IMR-90 (cell line): ENCODE measurements at regions not wholly inside any gene's neighbourhood (a gene's known extent, or its start where the extent isn't known, plus 50 kb on each side); places are given as distances from the start of the nearest gene placed in this dataset.

Source experiments
- ATAC-seq: fragments of 200-7000 bp; cut with Tn5 transposase; 2 replicates; pipeline ENCODE4 v1.9.1; 2020; ENCODE audit warnings: low read depth, mild to moderate bottlenecking, moderate library complexity
- BruUV-seq: library from RNA; stranded (reverse); fragments of 400-500 nt; replicated peaks from 2 replicates; lab custom pipeline; 2021; lab: Mats Ljungman, UMichigan
- CTCF ChIA-PET: fragments of 300-600 bp; formaldehyde crosslinking; extraction: SDS; loops from one replicate; lab custom pipeline; 2021; ENCODE audit warnings: antibody characterized with exemption; lab: Yijun Ruan, JAX
- POLR2A ChIA-PET: fragments of 300-600 bp; sonication (Branson Sonifier 250); formaldehyde crosslinking; loops from one replicate; lab custom pipeline; 2022; ENCODE audit warnings: antibody characterized with exemption; ENCODE audit not compliant: unreplicated experiment; lab: Charles Lee
- DNase-seq: peaks from one replicate; pipeline ENCODE4 v3.0.0; 2013
- H2AFZ ChIP-seq: replicated peaks from 2 replicates; pipeline ENCODE3; 2013; ENCODE audit warnings: low read length, mild to moderate bottlenecking; ENCODE audit not compliant: poor library complexity
- H2AK5ac ChIP-seq: 2 replicates; pipeline ENCODE4 v1.6.1; 2013; ENCODE audit warnings: low read depth, low read length, inconsistent platforms
- H2AK9ac ChIP-seq: replicated peaks from 2 replicates; pipeline ENCODE3; 2013; ENCODE audit warnings: mild to moderate bottlenecking, low read depth, low read length, moderate library complexity; ENCODE audit not compliant: poor library complexity
- H2BK120ac ChIP-seq: 2 replicates; pipeline ENCODE4 v1.6.1; 2013; ENCODE audit warnings: low read depth, low read length, inconsistent platforms
- H2BK15ac ChIP-seq: 3 replicates; pipeline ENCODE4 v1.6.1; 2013; ENCODE audit warnings: low read depth, low read length, inconsistent platforms
- H2BK20ac ChIP-seq: 2 replicates; pipeline ENCODE4 v1.6.1; 2013; ENCODE audit warnings: low read depth, mild to moderate bottlenecking, inconsistent platforms, low read length, moderate library complexity
- H2BK5ac ChIP-seq: 2 replicates; pipeline ENCODE4 v1.6.1; 2013; ENCODE audit warnings: mild to moderate bottlenecking, low read depth, low read length, inconsistent platforms; ENCODE audit not compliant: poor library complexity, severe bottlenecking
- H3K14ac ChIP-seq: replicated peaks from 2 replicates; pipeline ENCODE4 v1.6.1; 2013; ENCODE audit warnings: low read depth, low read length, inconsistent platforms
- H3K18ac ChIP-seq: 2 replicates; pipeline ENCODE4 v1.6.1; 2013; ENCODE audit warnings: low read depth, low read length, control low read depth
- H3K23ac ChIP-seq: 2 replicates; pipeline ENCODE4 v1.6.1; 2013; ENCODE audit warnings: low read depth, low read length, inconsistent platforms
- H3K27ac ChIP-seq: 2 replicates; pipeline ENCODE4 v1.5.1; 2013; ENCODE audit warnings: mild to moderate bottlenecking, control low read depth, low read length; ENCODE audit not compliant: insufficient read depth
- H3K27me3 ChIP-seq: 2 replicates; pipeline ENCODE4 v1.6.1; 2013; ENCODE audit warnings: low read length; ENCODE audit not compliant: control insufficient read depth, insufficient read depth
- H3K36me3 ChIP-seq: 2 replicates; pipeline ENCODE4 v1.6.1; 2013; ENCODE audit warnings: low read length, mixed read lengths; ENCODE audit not compliant: control insufficient read depth, insufficient read depth
- H3K4ac ChIP-seq: 2 replicates; pipeline ENCODE4 v1.6.1; 2013; ENCODE audit warnings: low read depth, low read length, inconsistent platforms
- H3K4me1 ChIP-seq: 2 replicates; pipeline ENCODE4 v1.6.1; 2013; ENCODE audit warnings: low read length, mixed read lengths; ENCODE audit not compliant: control insufficient read depth, insufficient read depth
- H3K4me2 ChIP-seq: 2 replicates; pipeline ENCODE4 v1.6.1; 2013; ENCODE audit warnings: low read depth, mild to moderate bottlenecking, control low read depth, low read length, moderate library complexity
- H3K4me3 ChIP-seq: 2 replicates; pipeline ENCODE4 v1.5.1; 2013; ENCODE audit warnings: low read depth, mild to moderate bottlenecking, control low read depth, low read length, moderate library complexity; ENCODE audit not compliant: insufficient read depth
- H3K56ac ChIP-seq: 2 replicates; pipeline ENCODE4 v1.6.1; 2013; ENCODE audit warnings: low read length, inconsistent platforms; ENCODE audit not compliant: insufficient read depth; ENCODE audit errors: extremely low read depth
- H3K79me1 ChIP-seq, 2 experiments: 2 replicates each; pipeline ENCODE4 v1.6.1; 2013; ENCODE audit warnings: low read length in 2 of 2, inconsistent platforms in 1 of 2, low read depth in 1 of 2
- H3K9ac ChIP-seq: 2 replicates; pipeline ENCODE4 v1.6.1; 2013; ENCODE audit warnings: low read depth, low read length, control low read depth
- H3K9me1 ChIP-seq: 2 replicates; pipeline ENCODE4 v1.6.1; 2013; ENCODE audit warnings: low read length, inconsistent platforms; ENCODE audit not compliant: insufficient read depth
- H3K9me3 ChIP-seq: 2 replicates; pipeline ENCODE4 v1.6.1; 2013; ENCODE audit warnings: low read length; ENCODE audit not compliant: control insufficient read depth, insufficient read depth
- H4K20me1 ChIP-seq: 2 replicates; pipeline ENCODE4 v1.6.1; 2013; ENCODE audit warnings: low read length, inconsistent platforms; ENCODE audit not compliant: insufficient read depth
- H4K5ac ChIP-seq: 2 replicates; pipeline ENCODE4 v1.6.1; 2013; ENCODE audit warnings: mild to moderate bottlenecking, low read depth, low read length, control low read depth
- H4K8ac ChIP-seq, 2 experiments: 2 replicates each; pipeline ENCODE4 v1.6.1; 2013; ENCODE audit warnings: low read depth in 2 of 2, low read length in 2 of 2, control low read depth in 1 of 2, inconsistent platforms in 1 of 2
- H4K91ac ChIP-seq: 2 replicates; pipeline ENCODE4 v1.6.1; 2013; ENCODE audit warnings: low read depth, low read length, inconsistent platforms; ENCODE audit not compliant: insufficient read depth
- BHLHE40 ChIP-seq: fragments of 150-350 bp; IDR thresholded peaks from 2 replicates; pipeline ENCODE4 v1.6.1; 2016; ENCODE audit warnings: mild to moderate bottlenecking, low read depth, low read length
- CEBPB ChIP-seq: IDR thresholded peaks from 2 replicates; pipeline ENCODE4 v1.6.1; 2012; ENCODE audit warnings: low read depth, low read length, improper control_type of control experiment
- FOS ChIP-seq: fragments of 150-350 bp; IDR thresholded peaks from 2 replicates; pipeline ENCODE4 v1.6.1; 2016; ENCODE audit warnings: low read depth, low read length
- MAFK ChIP-seq: IDR thresholded peaks from 2 replicates; pipeline ENCODE4 v1.6.1; 2012; ENCODE audit warnings: low read depth, low read length, improper control_type of control experiment
- POLR2A ChIP-seq: IDR thresholded peaks from 2 replicates; pipeline ENCODE4 v1.6.1; 2012; ENCODE audit warnings: mild to moderate bottlenecking, low read depth, low read length
- RAD21 ChIP-seq: IDR thresholded peaks from 2 replicates; pipeline ENCODE4 v1.6.1; 2012; ENCODE audit warnings: low read length, improper control_type of control experiment
- RFX5 ChIP-seq: IDR thresholded peaks from 2 replicates; pipeline ENCODE4 v1.8.0; 2012; ENCODE audit warnings: low read depth, mild to moderate bottlenecking, low read length, moderate library complexity
- SMC3 ChIP-seq: fragments of 150-350 bp; IDR thresholded peaks from 2 replicates; pipeline ENCODE4 v1.6.1; 2016; ENCODE audit warnings: low read depth, mild to moderate bottlenecking, antibody characterized with exemption, low read length, moderate library complexity
- USF2 ChIP-seq: fragments of 150-350 bp; IDR thresholded peaks from 2 replicates; pipeline ENCODE4 v1.6.1; 2017; ENCODE audit warnings: mild to moderate bottlenecking, antibody characterized with exemption, low read length, low read depth
- WGBS, 2 experiments: methylation state at CpG; one replicate each; pipeline versions ENCODE4 v1.1.5 to v1.1.7; 2013; ENCODE audit warnings: missing lambda C conversion rate in 2 of 2; ENCODE audit not compliant: insufficient read length in 1 of 2; ENCODE audit errors: extremely low coverage in 2 of 2; 5-methylcytosine and 5-hydroxymethylcytosine counted together
- dilution Hi-C: fragments of 300-500 bp; cut with HindIII; formaldehyde crosslinking; loops from one replicate; pipeline ENCODE4 v1.14.3; 2018; ENCODE audit warnings: low sequenced_read_pairs; ENCODE audit not compliant: unreplicated experiment
- in situ Hi-C: fragments of 300-500 bp; cut with MboI; formaldehyde crosslinking; loops from 3 replicates; pipeline ENCODE4 v1.14.3; 2019; ENCODE audit warnings: low sequenced_read_pairs, inconsistent platforms, mixed read lengths
- intact Hi-C: fragments of 100-400 bp; cut with micrococcal nuclease; formaldehyde crosslinking; loops from 2 replicates; pipeline ENCODE4 v1.10.0; 2022
- TF ChIP-seq, protein P1 (sequence below): fragments of 150-350 bp; IDR thresholded peaks from 2 replicates; pipeline ENCODE4 v1.6.1; 2016; ENCODE audit warnings: low read depth, mild to moderate bottlenecking, low read length, moderate library complexity, borderline replicate concordance

DNA sequence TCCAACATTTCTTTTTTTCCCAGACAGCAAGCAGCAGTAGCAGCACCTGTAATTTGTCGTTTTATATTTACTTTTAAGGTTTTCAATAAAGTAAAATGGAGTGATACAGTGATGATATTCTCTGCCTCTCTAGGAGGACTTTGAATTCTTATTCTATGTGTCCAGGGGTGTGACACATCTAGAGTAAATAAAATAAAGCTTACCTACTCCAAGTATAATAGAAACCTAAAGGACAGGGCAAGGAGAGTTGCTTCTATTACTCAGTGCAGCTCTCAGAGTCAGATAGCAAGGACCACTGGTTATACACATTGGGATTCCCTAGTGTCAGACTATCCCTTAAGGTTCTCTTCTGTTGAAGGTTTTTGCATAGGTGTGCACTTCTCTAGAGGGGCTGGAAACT is 95.9 kb downstream of the LMO4 start:
- Histone ChIP-seq H2AK9ac (no peak overlapping the region), H3K56ac (no peak overlapping the region), H2AK5ac (no peak overlapping the region), H2BK20ac (no peak overlapping the region), H2BK120ac (no peak overlapping the region), H4K5ac (no peak overlapping the region), H3K9me1 (no peaks in the 10 kb centered on the region), H2AFZ (no peak overlapping the region), H4K91ac (no peak overlapping the region), H3K9me3 (no peaks in the 10 kb centered on the region), H3K18ac (no peak overlapping the region), H3K4me3 (no peak overlapping the region), H3K4me1 (no peaks in the 10 kb centered on the region), H4K20me1 (no peaks in the 10 kb centered on the region), H3K4ac (no peak overlapping the region), H3K4me2 (no peak overlapping the region), H3K23ac (no peak overlapping the region), H4K8ac (no peak overlapping the region), H3K27me3 (no peaks in the 10 kb centered on the region), H3K9ac (no peak overlapping the region), H3K36me3 (no peaks in the 10 kb centered on the region), H2BK5ac (no peak overlapping the region), H2BK15ac (no peak overlapping the region), H3K14ac (no peak overlapping the region), H3K27ac (no peak overlapping the region), H3K79me1 (no peaks in the 10 kb centered on the region)
- ATAC-seq = no peak
- no peak for DNase-seq
- intact Hi-C loops (no loop called here), in situ Hi-C loops (no loop called here), dilution Hi-C loops (no loop called here)
- ChIA-PET POLR2A (no interaction called here), CTCF (no interaction called here)
- WGBS, 2 experiments = no CpG with 5 or more reads among the region's 1 CpG
- BruUV-seq = no TSS peak
- TF ChIP-seq USF2 (no peak), MAFK (no peak), FOS (no peak), SMC3 (no peak), POLR2A (no peak), CEBPB (no peak), RFX5 (no peak), RAD21 (no peak), BHLHE40 (no peak)
- TF ChIP-seq, protein P1, sequence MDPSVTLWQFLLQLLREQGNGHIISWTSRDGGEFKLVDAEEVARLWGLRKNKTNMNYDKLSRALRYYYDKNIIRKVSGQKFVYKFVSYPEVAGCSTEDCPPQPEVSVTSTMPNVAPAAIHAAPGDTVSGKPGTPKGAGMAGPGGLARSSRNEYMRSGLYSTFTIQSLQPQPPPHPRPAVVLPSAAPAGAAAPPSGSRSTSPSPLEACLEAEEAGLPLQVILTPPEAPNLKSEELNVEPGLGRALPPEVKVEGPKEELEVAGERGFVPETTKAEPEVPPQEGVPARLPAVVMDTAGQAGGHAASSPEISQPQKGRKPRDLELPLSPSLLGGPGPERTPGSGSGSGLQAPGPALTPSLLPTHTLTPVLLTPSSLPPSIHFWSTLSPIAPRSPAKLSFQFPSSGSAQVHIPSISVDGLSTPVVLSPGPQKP = no peak
